GM18873 (cell line): ENCODE measurements at regions not wholly inside any gene's neighbourhood (a gene's known extent, or its start where the extent isn't known, plus 50 kb on each side); places are given as distances from the start of the nearest gene placed in this dataset.
"Not testable (repeated sequence)": the region's sequence is repeated elsewhere in the genome, so short reads cannot be mapped to it uniquely, and the experiment has no call there.

Source experiments
- ATAC-seq: cut with Tn5 transposase; IDR thresholded peaks from one replicate; pipeline ENCODE4 v1.9.1; 2021; ENCODE audit warnings: mild to moderate bottlenecking, moderate library complexity, moderate number of reproducible peaks; ENCODE audit not compliant: unreplicated experiment, low FRiP score

DNA sequence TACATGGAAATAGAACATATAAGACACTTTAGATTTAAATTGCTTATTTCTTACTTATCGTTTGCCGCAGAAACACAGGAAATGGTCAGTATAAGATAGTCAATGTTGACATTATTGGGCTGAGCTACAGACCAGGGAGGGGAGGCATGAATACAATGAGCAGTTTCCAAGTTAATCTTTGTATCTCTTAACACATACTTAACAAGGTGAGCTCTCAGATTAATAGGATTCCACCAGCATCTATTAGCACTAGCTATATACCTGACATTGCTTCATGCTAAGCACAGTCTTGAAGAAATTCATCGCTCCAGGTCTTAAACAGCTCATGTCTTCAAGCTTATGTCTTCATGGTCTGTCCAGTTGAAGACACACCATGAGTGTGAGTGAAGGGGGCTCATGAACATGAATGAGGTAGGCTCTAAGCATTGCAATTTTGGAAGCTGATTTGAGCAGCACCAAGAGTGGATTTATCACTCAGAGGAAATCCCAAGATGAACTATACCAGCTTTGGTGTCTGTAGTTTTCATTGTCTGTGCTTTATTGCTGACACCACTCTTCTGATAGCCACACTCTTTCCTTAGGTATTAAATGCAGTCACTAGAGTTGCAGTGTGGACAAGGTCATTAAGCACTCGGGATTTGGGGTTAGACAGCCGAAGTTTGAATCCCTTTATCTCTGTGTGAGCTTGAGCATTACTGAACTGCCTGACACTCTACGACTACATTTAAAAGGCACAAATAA, 359.3 kb upstream of the EPHA4 start:
- no peak for ATAC-seq

GRCh38 chr2:221929259-221929658, 357.2 kb upstream of the EPHA4 start:
- no peak for ATAC-seq

DNA sequence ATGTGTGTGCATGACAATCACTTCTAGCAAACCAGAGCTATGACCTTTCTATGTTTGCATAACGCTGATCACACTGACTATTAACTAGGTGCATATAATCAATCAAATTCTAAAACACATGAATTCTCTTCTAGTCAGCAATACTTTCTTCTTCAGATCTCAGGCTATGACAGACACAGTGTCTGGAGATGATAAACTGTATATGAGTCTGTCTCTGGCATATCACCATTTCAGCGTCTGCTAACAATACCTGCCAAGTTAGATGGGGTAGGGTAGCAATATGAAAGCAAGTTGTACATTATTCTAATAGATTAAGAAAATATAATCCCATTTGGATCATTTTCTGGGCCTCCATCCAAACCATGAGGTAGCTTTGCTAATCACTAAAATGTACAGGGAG, 354.2 kb upstream of the EPHA4 start:
- no peak for ATAC-seq

DNA sequence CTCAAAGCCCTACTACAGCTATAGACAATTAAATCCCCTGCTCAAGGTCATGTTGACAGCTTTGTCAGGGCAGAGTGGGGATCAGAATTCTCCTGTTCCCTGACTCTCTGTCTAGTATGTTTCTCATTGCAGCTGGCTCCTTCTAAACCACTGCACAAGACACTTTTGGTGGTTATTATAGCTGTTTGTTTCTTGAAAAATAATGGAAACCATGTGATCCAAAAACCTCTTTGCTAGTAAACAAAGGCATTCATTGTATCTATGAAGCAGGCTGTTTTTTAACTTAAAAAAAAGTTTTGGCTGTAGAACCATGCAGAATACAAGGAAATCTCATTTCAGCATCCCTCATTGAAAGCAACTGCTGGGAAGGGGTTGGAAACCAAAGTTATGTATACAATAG, 352.5 kb upstream of the EPHA4 start:
- no peak for ATAC-seq

DNA sequence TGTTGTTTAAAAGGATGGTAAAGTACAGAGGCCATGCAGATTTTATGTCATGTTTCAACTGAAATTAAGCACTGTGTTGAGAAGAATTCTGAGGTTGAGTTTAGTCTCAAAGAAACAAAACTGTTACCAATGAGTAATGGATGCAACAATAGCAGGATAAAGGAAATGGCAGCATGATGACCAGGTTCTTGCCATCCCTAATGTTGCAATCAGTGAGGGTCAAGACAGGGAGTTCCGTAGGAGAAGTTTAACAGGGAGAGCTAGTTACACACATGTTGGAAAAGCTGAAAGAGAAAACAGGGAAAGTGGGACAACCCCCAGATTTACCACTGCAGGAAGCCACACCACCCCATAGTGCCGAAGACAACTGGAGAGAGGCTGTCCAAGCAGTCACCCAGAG, 343.8 kb upstream of the EPHA4 start:
- ATAC-seq: no peak

GRCh38 chr2:221914334-221914880, 342.3 kb upstream of the EPHA4 start:
- no peak for ATAC-seq

GRCh38 chr2:221911890-221912289, 339.8 kb upstream of the EPHA4 start:
- ATAC-seq: no peak

DNA sequence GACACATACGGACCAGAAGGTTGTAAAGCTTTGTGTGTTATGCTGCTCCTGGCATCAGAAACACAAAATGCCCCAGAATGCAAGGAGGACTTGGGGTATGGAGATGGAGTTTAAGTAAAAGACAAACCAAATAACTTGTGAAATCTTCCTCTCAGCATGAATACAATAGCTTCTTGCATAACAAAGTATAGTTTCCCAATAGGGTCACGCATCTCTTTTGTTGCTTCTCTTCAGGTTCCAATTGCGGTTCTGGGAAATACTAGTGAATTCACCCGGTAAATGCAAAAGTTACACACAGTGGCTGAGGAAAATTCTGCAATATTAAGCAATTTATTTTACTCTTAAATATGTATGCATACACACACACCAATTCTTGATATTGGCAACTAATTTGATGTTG, 339.2 kb upstream of the EPHA4 start:
- no peak for ATAC-seq

- no peak for ATAC-seq
These were observed 336.4 kb upstream of the EPHA4 start for GRCh38 chr2:221908518-221908917.

- ATAC-seq: no peak
These were observed 325.6 kb upstream of the EPHA4 start for GRCh38 chr2:221897718-221898117.

DNA sequence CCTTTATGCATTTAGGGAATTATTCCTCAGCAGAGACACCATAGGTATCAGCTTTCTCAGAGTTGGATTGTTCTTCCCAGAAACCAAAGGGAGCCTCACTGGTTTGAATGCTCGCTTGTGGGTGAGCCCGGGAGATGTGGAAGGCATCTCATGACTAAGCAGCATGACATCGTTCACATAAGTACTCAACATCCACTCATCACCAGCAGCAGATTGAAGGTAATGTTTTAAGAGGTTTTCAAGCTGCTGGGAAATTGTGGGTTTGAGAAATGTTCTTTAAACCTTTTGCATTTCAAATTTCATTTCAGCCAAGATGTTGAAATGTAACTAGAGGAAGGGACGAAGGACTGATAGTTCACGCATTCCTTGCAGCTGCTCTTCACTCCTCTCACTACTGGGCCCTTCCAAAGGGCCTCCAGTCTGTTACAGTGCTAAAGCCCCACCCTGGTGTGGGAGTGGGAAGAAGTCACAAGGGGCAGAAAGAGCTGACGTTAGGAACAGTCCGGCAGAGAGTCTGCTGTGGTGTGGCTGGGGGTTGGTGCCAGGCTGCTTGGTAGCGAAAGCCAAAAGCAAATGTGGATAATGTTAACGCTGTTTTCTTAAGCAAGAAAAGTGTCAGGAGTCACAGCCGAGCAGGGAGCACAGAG, 324.5 kb upstream of the EPHA4 start:
- no peak for ATAC-seq

GRCh38 chr2:221895366-221896121, 323.4 kb upstream of the EPHA4 start:
- ATAC-seq: no peak

- no peak for ATAC-seq
These were observed 321.4 kb upstream of the EPHA4 start for GRCh38 chr2:221893501-221893900.

DNA sequence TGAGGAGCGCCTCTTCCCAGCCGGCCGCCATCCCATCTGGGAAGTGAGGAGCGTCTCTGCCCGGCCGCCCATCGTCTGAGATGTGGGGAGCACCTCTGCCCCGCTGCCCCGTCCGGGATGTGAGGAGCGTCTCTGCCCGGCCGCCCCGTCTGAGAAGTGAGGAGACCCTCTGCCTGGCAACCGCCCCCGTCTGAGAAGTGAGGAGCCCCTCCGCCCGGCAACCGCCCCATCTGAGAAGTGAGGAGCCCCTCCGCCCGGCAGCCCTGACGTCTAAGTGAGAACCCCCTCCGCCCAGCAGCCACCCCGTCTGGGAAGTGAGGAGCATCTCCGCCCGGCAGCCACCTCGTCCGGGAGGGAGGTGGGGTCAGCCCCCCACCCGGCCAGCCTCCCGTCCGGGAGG, 319.9 kb upstream of the EPHA4 start:
- ATAC-seq: not testable (repeated sequence)

DNA sequence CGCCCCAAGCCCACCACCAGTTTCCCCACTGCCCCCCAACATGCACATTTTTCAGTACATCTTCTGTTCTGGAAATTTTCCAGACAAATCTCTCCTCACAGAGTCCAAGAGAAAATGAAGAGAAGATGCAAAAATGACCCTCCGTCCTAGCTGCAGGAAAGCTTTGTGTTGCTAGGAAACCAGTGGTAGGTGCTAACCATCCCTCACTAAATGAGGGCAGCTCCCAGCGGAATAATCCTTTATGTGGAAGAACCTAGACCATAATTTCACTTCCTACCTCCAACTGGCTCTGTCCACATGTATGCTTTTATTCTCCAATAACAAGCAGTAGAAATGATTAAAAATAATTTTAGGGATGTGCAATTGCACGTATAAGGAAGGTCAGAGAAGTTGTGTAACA, 311.9 kb upstream of the EPHA4 start:
- ATAC-seq: no peak

- no peak for ATAC-seq
These were observed 303.9 kb upstream of the EPHA4 start for GRCh38 chr2:221876016-221876415.

DNA sequence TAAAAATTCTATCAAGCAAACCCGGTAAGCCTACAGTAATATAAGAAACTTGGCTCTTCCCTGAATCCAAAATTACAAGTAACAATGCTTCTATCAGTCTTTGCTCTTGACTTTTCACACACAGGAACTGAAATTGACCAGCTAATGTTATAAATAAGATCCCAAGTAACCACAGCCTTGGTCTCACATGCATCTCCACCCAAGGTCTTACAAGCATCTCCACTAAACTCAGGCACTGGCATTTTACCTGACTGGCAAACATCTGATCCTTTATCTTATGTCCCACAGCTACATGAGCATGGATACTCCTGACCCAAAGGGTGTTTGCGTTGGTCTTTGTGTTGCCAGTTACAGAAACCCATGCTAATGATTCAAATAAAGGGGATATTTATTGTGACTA, 302.3 kb upstream of the EPHA4 start:
- ATAC-seq: no peak

DNA sequence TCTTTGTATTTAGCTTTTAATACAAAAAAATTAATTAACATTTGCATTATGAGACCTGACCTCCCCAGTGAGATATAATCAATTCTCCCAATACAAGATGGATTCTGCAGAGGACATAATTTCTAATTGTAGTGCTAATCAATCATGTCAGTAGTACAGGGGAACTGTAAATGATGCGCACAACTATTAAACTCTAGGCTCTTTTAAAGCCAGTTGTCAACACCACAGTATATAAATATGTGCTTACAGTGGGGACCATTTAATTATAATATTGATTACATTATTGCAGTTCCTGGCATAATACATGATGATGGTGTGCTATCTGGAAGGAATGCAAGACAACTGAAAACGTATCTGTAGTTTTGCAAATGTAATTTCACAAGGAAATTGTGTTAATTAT, 285.6 kb upstream of the EPHA4 start:
- no peak for ATAC-seq

DNA sequence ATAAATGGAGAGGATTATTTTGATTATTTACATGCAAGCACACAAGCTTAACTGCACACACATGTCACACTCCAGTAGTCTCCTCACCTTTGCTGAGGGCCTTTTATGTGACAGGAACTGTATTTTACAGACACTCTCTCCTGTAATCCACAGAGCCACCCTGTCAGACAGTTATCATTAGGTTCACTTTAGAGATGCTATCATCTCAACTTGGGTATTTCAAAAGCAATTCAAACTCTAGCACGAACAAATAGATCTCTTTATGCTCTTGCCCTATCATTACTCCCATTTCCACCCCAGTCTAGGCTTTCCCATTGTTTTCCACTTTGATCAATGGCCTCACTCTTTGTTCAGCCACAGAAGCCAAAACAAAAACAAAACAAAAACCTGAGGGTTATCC, 281.2 kb upstream of the EPHA4 start:
- ATAC-seq: no peak

DNA sequence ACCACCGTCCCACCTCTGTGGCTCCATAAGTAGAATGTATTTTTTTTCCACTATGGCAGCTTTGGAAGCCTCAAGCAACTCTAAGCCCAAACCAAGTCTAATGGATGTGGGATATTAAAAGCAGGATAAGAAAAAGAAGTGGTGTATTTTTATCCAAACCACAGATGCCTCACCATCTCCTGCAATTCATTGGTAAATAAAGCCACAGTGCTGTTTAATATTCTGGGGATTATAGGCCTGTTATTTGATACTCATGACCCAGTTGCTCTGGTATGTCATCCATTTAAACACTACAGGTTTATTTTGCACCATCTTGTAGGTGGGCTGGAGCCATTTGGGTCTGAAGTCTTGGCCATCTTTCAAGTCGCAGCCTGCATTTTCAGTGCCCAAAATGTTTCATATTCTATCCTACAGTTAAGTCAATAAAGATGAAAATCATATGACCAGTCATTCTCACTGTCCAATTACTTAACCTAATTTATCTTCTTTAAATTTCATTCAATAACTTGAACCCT, 279.5 kb upstream of the EPHA4 start:
- ATAC-seq: no peak

- no peak for ATAC-seq
These were observed 278.0 kb upstream of the EPHA4 start for GRCh38 chr2:221850076-221850475.
